HG03442 (cell line): ENCODE measurements at regions not wholly inside any gene's neighbourhood (a gene's known extent, or its start where the extent isn't known, plus 50 kb on each side); places are given as distances from the start of the nearest gene placed in this dataset.

ENCODE experiments used
- ATAC-seq: cut with Tn5 transposase; IDR thresholded peaks from one replicate; pipeline ENCODE4 v1.9.1; 2021; ENCODE audit warnings: mild to moderate bottlenecking, moderate library complexity; ENCODE audit not compliant: unreplicated experiment

DNA sequence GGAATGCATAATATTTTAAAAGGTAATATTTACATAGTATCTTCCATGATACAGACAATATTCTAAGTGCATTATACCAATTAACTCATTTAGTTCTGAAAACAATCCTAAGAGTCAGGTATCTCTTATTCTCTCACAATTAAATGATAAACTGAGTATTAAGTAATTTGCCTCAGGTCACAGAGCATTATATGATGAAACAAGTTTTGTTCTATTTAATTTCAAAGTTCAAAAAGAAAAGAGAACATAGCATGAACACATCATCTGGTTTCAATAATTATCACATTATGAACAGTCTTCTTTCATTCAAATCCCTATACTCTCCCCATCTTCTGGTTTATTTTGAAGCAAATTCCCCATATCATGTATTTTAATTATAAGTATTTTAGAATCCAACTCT, 927.5 kb downstream of the ADGRL2 start:
- no peak for ATAC-seq

DNA sequence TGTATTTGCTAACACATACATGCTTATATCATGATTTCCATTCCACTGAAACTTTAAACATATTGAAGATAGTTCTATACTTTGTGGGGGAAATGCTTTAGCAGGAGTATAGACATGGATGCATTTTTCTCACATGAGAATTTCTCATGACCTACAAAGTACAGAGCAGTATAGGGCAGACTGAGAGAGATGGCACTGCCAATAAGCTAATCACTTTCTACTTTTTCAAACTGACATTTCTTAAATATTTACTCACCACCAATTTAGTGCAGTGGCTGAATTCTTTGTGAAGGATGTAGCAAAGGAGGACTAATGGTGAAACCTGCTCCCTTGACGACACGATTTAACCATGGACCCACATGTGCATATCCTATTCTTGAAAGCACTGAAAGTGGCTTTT, 923.5 kb downstream of the ADGRL2 start:
- no peak for ATAC-seq

DNA sequence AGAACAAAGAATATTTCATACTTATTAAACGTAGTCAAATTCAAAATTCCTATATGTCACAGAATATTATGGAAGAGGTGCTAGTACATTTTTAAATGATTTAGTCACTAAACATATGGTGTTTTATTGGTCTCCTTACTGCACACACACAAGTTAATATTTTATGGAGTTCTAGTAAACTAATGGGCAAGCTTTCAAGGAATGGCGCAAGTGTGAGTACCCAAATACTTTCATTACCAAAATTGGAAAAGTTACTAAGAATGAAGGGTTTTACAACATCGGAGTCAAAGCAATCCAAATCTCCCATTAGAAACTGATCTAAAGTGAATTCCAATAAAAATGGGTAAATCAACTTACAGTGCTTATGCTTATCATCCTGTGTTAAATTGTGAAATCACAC, 921.9 kb downstream of the ADGRL2 start:
- no peak for ATAC-seq

DNA sequence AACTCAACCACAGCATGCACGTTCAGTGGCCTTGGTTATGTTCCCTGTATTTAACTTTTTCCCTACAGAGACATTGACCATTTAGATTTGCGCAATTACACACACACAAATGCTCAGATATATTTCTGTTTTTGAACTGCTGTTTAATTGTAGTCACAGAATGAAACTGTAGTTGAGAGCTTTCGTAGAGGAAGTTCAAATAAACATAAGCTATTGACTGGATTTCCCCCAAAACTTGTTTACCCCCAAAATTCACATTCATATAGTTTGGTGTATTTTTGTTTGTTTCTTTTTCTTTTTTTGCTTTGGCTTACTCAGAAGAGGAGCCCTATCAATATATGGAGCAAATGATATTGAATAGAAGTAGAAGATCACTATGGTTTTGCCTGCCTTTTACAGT, 921.0 kb downstream of the ADGRL2 start:
- ATAC-seq, result no peak

DNA sequence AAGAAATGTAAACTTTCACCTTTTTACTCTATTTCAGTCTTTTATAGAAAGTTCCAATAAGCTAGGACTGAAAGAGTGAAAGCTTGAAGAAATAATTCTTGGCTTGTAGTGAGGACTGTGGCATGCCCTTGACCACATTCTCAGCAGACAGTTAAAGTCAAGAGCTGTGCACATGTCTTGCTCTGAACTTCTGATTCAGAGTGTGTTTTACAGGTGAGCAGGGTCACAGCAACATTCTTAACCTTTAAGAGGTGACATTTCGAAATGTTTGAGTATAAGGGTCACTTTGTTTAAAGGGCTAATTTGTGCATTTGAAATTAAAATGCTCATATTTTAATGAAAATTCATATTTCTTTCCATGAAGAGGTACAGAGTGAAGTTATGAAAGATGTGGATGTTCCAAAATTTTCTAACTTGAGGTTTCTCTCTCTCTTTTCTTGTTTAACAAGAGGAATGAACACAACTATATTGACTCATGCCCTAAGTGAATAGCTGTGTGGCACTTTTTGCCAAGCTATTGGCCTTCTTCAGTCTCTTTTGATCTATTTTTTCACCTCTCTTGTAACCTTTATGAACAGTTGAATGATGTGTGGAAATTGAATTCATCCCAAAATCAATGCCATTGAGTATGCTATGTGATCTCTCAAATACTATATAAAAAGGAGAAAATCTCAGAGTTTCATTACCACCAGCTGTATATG, 918.1 kb downstream of the ADGRL2 start:
- no peak for ATAC-seq

DNA sequence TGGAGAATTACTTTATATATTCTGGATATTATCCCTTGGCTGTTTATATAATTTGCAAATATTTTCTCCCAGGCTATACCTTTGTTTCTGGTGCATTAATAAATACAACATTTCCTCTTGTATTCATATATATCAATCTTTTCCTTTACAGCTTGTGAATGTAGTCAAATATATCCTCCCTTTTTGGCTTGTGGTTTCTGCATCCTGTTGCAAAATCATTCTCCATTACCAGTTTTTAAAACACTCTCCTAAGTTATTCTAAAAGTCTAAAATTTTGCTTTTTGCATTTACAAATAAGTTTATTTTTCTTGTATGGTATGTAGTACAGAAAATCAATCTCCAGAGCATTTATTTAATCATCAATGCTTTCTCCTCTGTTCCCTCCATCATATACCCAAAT, 909.4 kb downstream of the ADGRL2 start:
- no peak for ATAC-seq

DNA sequence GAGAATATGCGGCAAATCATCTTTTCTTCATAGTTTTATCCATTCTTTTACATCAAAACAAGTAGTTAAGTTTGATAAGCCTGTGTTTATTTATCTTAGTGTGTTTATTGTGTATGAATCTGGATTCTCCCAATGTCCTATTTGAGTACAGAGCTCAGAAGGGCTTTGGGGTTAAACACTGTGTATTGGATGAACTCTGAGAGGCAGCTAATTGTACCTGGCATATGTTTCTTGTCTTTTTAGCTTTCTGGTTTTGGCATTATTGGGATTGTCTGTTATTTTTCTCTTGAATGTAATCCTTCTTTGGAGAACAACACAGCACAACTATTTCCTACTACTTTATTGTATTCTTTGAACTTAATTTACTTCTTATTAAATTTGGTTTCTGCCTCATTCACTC, 906.9 kb downstream of the ADGRL2 start:
- ATAC-seq, result no peak

DNA sequence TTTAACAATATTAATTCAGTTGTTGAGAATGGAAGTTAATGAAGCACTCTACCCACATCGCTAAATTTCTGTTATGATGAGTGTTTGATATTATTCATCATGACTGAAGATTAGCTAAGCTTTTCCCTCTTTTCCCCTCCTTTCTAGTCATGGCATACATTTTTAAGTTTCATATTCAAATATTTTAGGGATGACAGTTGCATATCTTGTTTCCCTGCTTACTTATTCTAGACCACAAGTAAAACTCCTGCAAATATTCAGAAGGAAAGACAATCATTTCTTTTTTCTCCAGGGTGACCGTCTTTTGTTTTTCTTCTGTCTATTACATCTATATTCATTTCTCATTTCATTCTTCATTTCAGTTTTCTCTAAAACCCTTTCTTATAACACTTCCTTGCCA, 906.0 kb downstream of the ADGRL2 start:
- no peak for ATAC-seq

DNA sequence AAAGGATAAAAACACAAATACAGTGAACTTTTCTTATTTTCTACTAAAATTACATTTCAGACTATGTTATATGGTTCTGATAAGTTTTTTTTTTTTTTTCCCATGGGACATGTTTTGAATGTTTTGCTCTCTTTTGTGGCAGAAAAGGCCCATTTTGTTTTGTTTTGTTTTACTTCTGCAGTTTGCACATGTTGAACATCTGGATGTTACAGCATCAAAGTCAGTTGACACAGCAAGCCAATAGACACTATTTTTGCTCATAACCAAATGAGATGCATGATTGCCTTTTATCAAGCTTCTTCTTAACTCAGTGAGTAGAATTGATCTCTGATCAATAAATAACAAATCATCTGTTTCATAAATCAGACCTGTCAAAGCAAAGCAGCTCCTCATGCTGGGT, 904.2 kb downstream of the ADGRL2 start:
- no peak for ATAC-seq

DNA sequence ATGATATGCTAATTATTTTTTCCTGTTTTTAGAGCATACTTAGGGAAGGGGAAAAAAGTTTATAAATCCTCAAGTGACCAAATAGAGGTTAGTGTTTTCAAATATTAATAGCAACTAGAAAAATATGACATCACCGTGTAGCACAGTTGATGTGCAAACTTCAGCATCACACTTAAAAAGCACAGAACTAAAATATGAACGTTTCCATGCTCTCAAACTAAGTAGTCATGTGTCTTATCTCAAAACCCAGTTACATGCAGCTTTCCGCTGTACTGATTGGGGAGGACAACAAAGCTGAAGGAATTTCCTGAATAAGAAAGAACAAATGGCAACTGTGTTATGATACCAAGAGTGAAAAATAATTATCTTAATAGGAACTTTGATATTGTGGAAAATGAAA, 903.7 kb downstream of the ADGRL2 start:
- no peak for ATAC-seq

DNA sequence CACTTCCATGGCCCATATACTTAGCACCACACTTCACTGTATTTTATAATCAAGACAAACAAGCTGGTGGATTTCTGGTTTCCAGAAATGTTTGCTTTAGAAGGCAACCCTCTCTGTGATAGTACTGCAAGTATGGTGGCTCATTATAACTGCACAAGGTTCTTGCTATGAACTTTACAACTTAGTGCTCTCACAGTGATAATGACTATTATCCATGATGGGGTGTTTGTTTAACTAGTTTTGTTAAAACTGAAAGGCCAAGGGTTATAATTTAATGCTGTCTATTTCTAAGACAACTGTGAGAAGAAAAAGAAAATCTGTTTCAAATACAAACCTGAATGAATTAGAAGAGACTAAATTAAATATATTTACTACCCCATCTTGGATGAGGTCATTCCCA, 903.2 kb downstream of the ADGRL2 start:
- ATAC-seq, result no peak

DNA sequence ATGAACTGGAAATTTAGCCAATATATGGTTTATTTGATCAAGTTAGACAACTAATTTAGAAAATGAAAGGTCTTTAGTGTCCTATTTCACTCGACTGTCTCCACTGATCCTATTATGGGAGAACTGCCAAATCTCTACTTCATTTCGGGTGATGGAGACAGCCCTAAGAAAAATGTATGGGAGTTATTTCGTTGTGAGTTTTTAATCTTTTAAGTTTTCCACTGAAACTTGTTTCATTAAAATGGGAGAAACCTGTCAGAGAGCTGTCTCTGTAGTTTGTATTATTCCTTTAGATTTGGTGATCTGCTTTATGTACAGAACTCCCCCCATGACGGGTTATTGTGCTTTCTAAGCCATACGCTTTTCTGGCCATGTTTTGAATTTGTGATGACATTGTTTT, 899.7 kb downstream of the ADGRL2 start:
- no peak for ATAC-seq

DNA sequence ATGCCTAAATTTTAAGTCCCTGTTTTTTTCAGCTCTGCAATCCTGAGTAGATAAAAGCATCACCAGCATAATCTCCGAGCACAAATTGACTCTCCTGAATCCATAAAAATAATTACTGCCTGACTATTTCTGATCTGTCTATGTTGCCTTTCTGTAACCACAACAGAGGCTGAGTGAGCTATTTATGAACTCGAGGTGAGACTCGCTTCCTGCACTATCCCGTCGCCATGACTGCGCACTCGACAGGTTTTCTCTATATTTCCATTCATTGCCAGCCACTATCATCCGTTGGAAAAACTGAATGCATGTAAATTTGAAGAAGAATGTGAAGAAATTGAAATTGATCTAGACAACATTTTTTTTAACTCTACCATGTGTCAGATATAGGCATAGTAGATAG, 897.2 kb downstream of the ADGRL2 start:
- no peak for ATAC-seq

DNA sequence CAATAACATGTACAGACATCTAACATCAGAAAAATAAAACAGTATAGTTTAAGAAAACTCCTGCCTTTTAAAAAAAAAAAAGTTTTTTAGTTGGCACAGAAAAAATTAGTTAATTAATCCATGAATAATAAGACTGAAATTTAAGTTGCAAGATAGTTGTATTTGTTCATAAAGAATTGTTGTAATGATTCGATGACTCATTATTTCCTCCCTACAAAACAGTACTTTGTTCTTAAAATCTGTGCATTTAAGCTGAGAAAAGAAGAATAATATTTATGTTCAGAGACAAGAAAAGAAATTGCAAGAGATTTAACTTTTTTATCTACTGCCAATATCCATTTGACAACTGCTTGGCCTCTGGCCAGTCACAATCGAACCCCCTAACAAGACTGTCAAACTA, 894.7 kb downstream of the ADGRL2 start:
- ATAC-seq, result no peak

DNA sequence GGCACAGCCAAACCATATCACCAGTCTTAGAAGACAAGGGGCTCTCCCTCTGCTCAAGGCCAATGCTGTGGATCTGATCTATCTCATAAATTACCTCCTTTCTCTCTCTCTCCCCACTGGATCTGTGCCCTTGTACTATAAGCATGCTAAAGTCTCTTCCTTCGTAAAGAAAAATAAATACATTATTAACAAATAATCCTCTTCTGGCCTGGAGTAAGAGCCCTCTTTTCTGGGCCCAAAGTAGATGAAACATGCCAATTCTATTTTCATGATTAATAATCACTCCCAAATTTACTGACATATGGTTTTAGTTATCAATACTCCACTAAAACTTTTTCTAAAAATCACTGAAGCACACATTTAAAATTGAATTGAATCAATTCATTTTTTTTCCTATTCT, 889.7 kb downstream of the ADGRL2 start:
- no peak for ATAC-seq

DNA sequence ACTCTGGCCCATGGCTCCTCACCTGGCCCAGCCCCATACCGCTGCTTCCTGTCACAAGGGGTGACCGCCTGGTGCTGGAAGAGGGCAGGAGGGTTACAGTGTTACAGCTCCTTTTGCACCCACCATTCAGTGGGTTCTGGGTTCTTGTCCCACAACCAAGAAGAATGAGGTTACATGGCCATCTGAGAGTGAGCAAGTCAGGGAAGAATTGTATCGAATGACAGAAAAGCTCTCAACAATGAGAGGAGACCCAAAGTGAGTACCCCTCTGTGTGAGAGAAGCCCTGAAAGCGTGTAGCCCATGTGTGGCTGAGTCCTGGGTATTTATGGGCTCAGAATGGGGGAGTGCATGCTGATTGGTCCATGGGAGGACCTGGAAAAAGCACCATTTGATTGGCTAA, 888.5 kb downstream of the ADGRL2 start:
- ATAC-seq, result no peak

DNA sequence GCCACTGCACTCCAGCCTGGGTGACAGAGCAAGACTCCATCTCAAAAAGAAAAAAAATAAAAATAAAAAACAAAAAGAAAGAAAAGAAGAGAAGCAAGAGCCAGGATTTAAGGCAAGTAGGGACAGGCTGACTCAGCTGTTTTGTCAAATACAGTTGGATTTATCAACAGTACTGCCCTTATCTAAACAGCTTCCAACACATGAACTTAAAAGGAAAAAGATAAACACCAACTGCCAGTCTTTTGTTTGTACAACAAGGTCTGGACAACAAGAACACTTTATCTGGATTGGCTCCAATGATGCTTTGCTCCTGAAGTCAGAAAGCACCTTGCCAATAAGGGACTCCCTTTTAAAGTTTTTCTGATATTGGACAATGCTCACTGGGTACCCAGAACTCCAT, 886.0 kb downstream of the ADGRL2 start:
- no peak for ATAC-seq

DNA sequence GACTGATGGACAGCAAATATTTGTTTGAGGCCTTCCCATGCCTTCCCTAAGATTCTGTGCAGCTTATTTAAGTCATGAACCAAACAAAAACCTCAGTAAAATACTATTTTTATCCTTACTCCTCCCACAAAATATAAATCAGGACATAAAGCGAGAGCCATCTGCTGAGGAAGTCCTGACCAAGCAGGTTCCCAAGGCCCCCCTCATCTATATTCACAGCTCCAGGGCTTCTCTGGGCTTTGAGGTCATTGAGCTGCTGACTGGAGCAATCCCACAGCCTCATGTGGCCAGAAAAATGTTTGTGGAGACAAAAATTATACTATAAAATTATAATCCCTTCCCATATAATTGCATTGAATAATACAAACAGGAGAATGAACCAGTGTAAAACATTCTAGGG, 846.2 kb downstream of the ADGRL2 start:
- ATAC-seq, result no peak

DNA sequence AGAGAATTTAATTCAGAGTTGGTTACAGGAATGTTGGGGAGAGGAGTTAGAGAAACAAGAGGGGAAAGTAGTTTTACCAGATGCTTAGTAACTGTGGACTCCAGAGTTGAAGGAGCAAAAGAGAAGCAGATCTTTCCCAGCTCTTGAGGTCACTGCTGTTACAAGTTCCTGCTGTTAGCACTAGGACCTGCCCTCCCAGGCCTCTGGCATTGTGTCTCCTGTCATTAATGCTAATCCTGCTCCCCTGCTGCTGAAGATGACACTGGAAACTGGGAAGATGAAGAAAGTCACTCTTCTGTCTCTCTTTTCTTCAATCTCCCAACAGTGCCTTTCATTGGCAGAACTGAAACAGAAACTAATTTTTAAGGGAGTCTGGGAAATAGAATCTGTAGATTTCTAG, 845.6 kb downstream of the ADGRL2 start:
- ATAC-seq, result no peak

DNA sequence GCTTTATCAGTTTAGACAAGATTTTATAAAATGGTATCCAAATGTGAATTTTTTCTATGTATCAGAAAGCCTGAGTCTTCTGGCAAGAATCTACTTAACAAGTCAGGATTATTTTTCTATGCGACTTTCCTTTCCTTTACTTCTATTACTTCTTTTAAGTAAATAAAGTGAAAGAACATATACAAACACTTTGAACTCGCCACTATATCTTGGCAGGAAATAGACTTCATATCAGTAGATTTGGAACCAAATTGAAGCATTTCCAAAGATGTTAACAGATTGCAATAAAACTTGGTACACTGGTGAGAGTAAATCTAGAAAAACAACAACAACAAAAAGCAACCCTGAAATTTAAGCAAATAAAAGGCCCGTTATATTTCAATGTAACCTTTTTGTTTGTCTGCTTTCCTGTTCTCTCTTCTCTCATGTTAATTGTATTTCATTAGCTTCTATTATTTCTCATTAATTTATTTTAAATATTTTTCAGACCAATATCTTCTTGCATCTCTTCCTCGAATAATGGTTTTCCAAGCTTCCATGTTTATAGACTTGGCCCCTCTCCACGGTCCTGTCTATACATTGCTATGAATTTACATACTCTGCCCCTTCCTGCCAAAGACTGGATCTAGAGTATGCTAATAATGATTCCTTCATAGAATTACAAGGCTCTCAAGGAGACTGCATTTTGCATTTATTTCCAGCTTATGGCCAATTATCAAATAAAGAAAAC, 843.6 kb downstream of the ADGRL2 start:
- no peak for ATAC-seq

DNA sequence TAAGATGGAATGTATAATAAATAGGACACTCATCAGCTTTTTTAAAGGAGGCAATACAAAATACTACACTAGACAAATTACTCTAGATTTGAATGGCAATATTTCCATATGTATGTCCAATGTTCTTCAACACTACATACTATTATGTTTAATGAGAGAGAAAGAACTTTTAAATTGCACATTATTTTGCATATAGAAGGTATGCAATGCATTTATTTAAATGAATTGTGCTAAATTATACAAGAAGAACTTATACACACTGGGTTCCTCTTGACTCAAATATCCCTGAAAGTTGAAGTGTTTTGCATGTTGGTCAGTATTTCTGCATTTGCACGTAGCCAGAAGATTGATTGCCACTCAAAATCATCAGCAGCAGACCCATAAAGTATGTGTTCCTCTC, 839.6 kb downstream of the ADGRL2 start:
- no peak for ATAC-seq

DNA sequence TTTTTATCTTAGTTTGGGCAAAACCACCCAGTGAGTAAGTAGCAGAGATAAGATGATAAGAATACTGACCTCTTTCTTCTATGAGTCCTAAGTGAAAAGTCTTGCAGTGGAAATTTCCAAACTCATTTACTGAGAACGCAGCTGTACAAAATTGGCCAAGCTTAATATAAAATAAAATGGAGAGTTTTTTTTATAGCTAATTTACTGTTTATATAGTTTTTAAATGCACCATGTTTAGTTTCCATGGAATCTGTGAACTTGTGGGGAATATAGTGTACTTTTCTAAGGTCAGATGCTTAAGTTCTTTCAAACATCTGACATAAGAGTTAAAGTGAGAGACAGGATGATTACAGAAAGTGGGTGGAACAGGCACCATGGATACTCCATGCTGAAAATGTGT, 833.5 kb downstream of the ADGRL2 start:
- no peak for ATAC-seq

DNA sequence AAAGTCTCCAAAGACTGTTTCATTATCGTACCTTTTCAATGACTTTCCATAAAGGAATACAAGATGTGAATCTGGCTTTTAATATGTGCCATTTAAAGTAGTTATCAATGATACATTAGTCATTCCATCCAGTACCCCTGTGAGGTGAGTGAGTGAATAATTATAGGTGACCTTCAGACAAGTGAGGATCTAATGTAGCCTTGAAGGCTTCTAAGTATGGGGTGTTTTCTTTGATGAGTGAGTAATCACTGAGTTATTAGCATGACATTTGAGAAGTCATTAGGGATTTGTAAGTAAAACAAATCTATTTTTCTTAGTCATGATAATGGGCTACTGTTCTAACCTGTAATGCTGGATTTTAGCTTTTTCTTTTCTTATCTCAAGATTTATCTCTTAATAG, 831.4 kb downstream of the ADGRL2 start:
- ATAC-seq, result no peak
